ENCODE measurements at regions not wholly inside any gene's neighbourhood (a gene's known extent, or its start where the extent isn't known, plus 50 kb on each side); places are given as distances from the start of the nearest gene placed in this dataset.

DNA sequence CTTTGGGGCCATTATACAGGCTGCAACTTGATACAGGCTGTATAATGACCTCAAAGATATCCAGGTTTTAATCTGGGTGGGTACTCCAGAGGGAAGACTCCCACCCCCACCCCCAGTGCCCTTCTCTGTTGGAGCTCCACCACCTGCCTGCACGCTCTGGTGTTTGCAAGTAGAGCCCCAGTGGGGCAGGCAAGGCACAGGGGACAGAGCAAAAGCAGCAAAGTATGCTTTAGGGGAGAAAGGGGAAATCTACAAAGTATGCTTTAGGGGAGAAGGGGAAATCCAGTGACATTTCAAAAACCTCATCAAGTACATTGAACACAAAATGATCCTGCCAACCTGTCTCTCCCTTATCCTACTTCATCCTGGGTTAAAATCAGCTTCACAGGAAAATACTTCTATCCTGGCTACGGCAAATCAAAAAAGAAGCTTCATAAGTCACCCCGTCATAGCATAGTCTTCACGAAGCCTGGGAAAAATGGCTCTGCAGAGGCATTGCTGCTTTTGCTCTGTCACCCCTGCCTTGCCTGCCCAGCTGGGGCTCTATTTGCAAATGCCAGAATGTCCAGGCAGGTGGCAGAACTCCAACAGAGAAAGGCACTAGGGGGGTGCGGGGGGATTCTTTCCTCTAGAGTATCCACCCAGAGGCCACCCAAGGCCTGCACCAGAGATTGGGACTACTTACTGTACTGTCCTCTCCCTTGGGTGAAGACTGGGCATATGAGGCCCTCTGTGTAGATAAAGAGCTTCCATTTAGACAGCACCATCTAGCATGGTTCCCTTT is 60.9 kb upstream of the ATP11B start:
- no peak for DNase-seq

DNA sequence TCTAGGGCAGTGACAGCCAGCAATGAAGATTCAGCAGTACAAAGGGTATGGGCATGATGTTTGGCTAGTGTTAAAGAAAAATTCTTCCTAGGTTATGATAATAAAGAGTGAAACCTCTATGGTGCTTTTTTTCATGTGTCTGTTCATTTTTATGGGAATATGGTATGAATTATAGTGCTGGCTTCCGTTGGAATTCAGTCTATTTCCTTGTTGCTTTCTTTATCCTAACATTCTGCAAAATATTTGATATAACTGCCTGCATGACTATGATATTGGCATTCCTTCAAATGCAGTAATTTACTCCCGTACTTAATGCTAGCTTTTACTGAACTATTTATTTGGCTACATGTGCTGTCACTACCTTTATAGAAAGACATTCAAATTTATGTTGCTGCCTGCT is 57.6 kb upstream of the ATP11B start:
- DNase-seq = no peak

GRCh38 chr3:182737825-182738224 is 55.5 kb upstream of the ATP11B start:
- no peak for DNase-seq

- no peak for DNase-seq
Measured at GRCh38 chr3:182738583-182739411, 54.5 kb upstream of the ATP11B start.

- no peak for DNase-seq
Measured at GRCh38 chr3:182739619-182740018, 53.7 kb upstream of the ATP11B start.

GRCh38 chr3:182740710-182741109 is 52.6 kb upstream of the ATP11B start:
- DNase-seq = no peak

DNA sequence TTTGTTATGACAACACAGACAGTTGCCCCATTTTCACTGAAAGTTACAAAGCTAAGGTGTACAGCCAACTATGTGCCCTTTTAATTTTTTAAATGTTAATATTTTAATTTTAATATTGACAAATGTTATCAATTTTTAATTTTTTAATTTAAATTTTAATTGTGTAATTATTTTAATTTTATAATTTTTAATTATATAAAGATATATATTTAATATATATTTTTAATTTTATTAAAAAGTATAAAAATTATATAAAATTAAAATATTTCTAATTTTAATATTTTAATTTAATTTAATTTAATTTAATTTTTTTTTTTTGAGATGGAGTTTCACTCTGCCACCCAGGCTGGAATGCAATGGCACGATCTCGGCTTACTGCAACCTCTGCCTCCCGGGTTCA is 52.1 kb upstream of the ATP11B start:
- DNase-seq = no peak

Measured in inflammatory macrophage (primary cell).